CD4-positive, alpha-beta T cell treated with Interleukin-17A for 1 hour (primary cell): ENCODE measurements at regions not wholly inside any gene's neighbourhood (a gene's known extent, or its start where the extent isn't known, plus 50 kb on each side); places are given as distances from the start of the nearest gene placed in this dataset.
"Not testable (repeated sequence)": the region's sequence is repeated elsewhere in the genome, so short reads cannot be mapped to it uniquely, and the experiment has no call there.

Experiments
- DNase-seq: peaks from one replicate; pipeline ENCODE4 v3.0.0-alpha.2; 2020

GRCh38 chr9:113665756-113666155, 202.2 kb downstream of the RGS3 start:
- DNase-seq: no peak

- DNase-seq: no peak
Observed at GRCh38 chr9:113668061-113668460, 204.5 kb downstream of the RGS3 start.

DNA sequence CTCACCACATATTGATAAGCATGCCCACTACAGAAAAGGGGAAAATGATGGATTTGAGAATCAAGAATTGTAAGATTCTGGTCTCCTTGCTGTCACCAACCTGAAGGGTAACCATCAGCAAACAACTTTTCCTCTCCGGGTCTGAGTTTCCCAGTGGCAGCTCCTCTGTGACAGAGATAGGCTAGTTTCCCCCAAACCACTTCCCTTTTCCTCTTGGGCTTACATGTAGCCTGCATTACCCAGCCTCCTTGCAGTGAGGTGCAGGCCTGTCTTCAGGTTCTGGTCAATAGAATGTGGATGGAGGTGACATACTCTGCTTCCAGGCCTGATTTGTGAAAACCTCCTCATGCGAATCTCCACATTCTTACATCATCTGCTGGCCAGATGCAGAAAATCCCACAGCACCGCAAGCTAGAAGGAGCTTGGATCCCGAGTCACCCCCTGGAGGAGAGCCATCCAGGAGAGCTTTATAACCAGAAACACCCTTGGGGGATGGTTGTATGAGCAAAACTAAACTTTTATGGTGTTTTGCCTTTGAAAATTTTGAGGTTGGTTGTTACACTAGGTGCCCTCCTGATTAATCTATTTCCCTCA, 206.1 kb downstream of the RGS3 start:
- no peak for DNase-seq

DNA sequence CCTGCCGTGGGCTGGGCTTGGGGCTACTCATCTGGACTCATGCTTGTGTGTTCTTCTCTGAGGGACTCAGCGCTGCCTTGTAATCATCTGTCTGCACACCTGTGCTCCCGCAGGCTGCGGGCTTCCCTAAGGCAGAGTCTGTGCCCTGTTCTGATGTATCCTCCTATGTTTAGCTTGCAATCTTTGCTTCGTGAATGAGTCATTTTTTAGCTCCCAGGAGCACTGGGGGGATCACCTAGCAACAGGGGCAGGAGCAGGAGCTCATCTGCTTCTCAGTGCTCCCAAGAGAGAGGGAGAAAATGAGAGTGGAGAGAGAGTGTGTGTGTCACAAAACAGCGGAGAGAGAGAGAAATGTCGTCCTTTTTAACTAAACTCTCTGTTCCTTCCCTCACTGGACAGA, 202.4 kb upstream of the ZNF618 start:
- DNase-seq: no peak

- DNase-seq: no peak
Observed at GRCh38 chr9:113674436-113674835, 201.7 kb upstream of the ZNF618 start.

GRCh38 chr9:113675475-113675941, 200.6 kb upstream of the ZNF618 start:
- no peak for DNase-seq

GRCh38 chr9:113677057-113677456, 199.1 kb upstream of the ZNF618 start:
- no peak for DNase-seq

DNA sequence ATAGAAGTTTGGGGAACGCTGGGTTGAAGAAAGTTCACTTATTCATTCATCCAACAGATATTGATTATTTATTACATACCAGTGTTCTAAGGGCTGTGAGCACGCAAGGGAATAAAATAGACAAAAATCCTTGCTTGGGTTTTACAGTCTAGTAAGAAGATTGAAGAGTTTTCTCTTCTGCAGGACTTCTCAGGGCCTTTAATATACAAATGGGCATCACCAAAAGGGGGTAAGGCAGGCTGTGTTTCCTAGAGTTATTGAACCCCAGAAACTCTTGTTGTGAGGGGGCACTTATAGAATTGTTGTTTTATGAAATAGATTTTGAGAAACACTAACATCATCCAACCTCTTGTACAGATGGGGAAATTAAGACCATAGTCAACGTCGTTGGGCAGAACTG, 198.5 kb upstream of the ZNF618 start:
- DNase-seq: no peak

DNA sequence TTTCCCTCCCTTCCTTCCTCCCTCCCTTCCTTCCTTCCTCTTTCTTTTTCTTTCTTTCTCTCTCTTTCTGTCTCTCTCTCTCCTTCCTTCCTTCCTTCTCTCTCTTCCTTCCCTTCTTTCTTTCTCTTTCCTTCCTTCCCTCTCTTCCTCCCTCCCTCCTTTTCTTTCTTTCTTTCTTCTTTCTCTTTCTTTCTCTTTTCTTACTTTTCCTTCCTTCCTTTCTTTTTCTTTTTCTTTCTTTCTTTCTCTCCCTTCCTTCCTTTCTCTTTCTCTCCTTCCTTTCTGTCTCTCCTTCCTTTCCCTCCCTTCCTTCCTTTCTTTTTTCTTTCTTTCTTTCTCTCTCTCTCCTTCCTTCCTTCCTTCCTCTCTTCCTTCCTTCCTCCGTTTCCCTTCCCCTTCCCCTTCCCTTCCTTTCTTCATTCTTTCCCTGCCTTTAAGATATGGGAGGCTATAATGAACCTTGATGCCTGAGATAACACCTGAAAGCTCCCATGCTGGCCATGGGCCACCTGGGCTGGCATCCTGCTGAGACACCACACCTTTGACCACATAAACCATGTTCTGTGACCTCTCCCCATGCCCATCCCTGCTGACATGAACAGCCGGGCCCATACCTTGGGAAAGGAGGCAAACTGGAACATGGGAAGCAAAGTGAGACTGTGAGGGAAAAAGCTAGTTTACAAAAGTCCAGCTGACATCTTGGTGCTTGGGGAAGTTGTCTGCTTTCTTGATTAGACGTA, 197.8 kb upstream of the ZNF618 start:
- DNase-seq: no peak

DNA sequence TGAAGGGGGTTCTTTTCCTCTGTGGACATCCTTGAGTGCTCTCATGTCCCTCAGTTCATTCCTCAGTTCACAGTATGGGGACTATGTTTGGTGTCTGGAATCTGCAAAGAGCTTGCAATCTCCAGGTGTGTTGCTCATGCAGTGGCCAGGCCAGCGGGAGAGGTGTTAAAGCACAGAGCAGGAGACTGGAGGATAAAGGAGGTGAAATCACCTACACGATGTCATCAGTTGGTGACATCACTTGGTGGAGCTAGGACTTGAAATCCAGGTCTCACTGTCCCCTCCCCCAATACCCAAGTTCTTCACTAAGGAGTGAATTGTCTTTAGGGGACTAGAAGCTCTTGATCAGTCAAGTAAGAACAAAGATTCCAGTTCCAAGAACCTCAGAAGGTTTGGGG, 197.3 kb upstream of the ZNF618 start:
- no peak for DNase-seq

GRCh38 chr9:113682297-113682771, 193.8 kb upstream of the ZNF618 start:
- peak; percentile 38 for DNase-seq

DNA sequence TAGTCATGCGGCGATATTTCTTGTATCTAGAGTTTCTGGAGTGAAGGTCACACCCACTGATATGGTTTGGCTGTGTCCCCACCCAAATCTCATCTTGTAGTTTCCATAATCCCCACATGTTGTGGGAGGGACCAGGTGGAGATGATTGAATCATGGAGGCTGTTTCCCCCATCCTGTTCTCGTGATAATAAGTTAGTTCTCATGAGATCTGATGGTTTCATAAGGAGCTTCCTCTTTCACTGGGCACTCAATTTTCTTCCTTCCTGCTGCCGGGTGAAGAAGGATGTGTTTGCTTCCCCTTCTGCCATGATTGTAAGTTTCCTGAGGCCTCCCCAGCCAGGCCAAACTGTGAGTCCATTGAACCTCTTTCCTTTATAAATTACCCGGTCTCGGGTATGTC, 190.5 kb upstream of the ZNF618 start:
- DNase-seq: not testable (repeated sequence)

DNA sequence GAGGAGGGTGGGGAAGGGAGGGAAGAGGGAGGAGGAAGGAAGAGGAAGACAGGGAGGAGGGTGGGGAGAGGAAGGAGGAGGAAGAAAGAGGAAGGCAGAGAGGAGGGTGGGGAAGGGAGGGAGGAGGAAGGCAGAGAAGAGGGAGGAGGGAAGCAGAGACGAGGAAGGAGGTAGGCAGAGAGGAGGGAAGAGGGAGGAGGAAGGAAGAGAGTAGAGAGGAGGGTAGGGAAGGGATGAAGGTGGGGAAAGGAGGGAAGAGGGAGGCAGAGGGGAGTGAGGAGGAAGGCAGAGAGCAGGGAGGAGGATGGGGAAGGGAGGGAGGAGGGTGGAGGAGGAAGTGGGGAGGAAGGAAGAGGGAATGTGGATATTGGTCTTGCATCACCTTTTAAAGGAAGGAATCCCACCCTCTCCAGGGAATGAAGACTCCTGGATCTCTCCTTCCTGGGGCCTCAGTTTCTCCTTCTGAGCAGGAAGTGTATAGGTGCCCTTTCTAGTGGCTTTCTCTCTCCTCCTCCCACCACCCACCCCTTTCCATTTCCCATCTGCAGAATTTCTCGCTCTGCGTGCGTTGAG, 188.9 kb upstream of the ZNF618 start:
- no peak for DNase-seq

GRCh38 chr9:113687680-113688371, 188.3 kb upstream of the ZNF618 start:
- DNase-seq: no peak

GRCh38 chr9:113690055-113690740, 185.9 kb upstream of the ZNF618 start:
- DNase-seq: no peak

- DNase-seq: no peak
Observed at GRCh38 chr9:113692256-113692655, 183.9 kb upstream of the ZNF618 start.

GRCh38 chr9:113694912-113695311, 181.2 kb upstream of the ZNF618 start:
- no peak for DNase-seq

- DNase-seq: peak; percentile 10
Observed at GRCh38 chr9:113695440-113695851, 180.7 kb upstream of the ZNF618 start.

GRCh38 chr9:113695901-113696300, 180.2 kb upstream of the ZNF618 start:
- no peak for DNase-seq

GRCh38 chr9:113701774-113702755, 174.0 kb upstream of the ZNF618 start:
- no peak for DNase-seq

- no peak for DNase-seq
Observed at GRCh38 chr9:113705306-113705927, 170.7 kb upstream of the ZNF618 start.
